Large intestine (tissue), 3 donors: ENCODE measurements at regions not wholly inside any gene's neighbourhood (a gene's known extent, or its start where the extent isn't known, plus 50 kb on each side); places are given as distances from the start of the nearest gene placed in this dataset.

Experiments
- DNase-seq, 2 donors: peaks; one replicate each; pipeline versions ENCODE4 v3.0.0 to v3.0.0-alpha.2; 2013
- H3K27ac ChIP-seq: one replicate; pipeline ENCODE4 v1.5.1; 2013; ENCODE audit warnings: low read length
- H3K27me3 ChIP-seq: 2 replicates; pipeline ENCODE4 v1.6.1; 2013; ENCODE audit warnings: low read length; ENCODE audit not compliant: control insufficient read depth, insufficient read depth
- H3K36me3 ChIP-seq: 2 replicates; pipeline ENCODE4 v1.6.1; 2013; ENCODE audit warnings: low read length; ENCODE audit not compliant: control insufficient read depth, insufficient read depth
- H3K4me1 ChIP-seq: one replicate; pipeline ENCODE4 v1.6.1; 2013; ENCODE audit warnings: low read length; ENCODE audit not compliant: control insufficient read depth, insufficient read depth
- H3K4me3 ChIP-seq: one replicate; pipeline ENCODE4 v1.5.1; 2013; ENCODE audit warnings: low read length
- H3K9me3 ChIP-seq: one replicate; pipeline ENCODE4 v1.6.1; 2013; ENCODE audit warnings: mild to moderate bottlenecking, low read depth, low read length, moderate library complexity; ENCODE audit not compliant: control insufficient read depth
- WGBS: methylation state at CpG from one replicate; pipeline ENCODE4 v1.1.5; 2013; ENCODE audit warnings: low lambda C conversion rate; ENCODE audit not compliant: insufficient coverage; 5-methylcytosine and 5-hydroxymethylcytosine counted together

- no CpG with 5 or more reads among the region's 4 CpGs for WGBS
- H3K4me1 ChIP-seq = no peaks in the 10 kb centered on the region
- no peaks in the 10 kb centered on the region for H3K9me3 ChIP-seq
- DNase-seq = no peak
- H3K27me3 ChIP-seq = peaks cover 9% of the 10 kb centered on the region
- no peak overlapping the region for H3K4me3 ChIP-seq
- no peaks in the 10 kb centered on the region for H3K36me3 ChIP-seq
- no peak overlapping the region for H3K27ac ChIP-seq
These were observed 190.5 kb upstream of the NRP1 start for GRCh38 chr10:33524966-33525365.

GRCh38 chr10:33524041-33524440 is 189.6 kb upstream of the NRP1 start:
- no peak for DNase-seq
- Histone ChIP-seq H3K4me1 (no peaks in the 10 kb centered on the region), H3K9me3 (no peaks in the 10 kb centered on the region), H3K27ac (no peak overlapping the region), H3K36me3 (no peaks in the 10 kb centered on the region), H3K4me3 (no peak overlapping the region), H3K27me3 (peaks cover 9% of the 10 kb centered on the region)
- 100% methylated on average over 1 of the region's 5 CpGs for WGBS

- no peaks in the 10 kb centered on the region for H3K9me3 ChIP-seq
- peak in 1 of 2 donors; percentile 16 for DNase-seq
- peaks cover 9% of the 10 kb centered on the region for H3K27me3 ChIP-seq
- no peaks in the 10 kb centered on the region for H3K36me3 ChIP-seq
- H3K4me1 ChIP-seq = no peaks in the 10 kb centered on the region
- WGBS = 100% methylated on average over 2 of the region's 6 CpGs
- H3K4me3 ChIP-seq = no peak overlapping the region
- H3K27ac ChIP-seq = no peak overlapping the region
These were observed 188.8 kb upstream of the NRP1 start for GRCh38 chr10:33523236-33523792.

GRCh38 chr10:33521904-33522303 is 187.4 kb upstream of the NRP1 start:
- no peak for DNase-seq
- no peaks in the 10 kb centered on the region for H3K9me3 ChIP-seq
- peaks cover 9% of the 10 kb centered on the region for H3K27me3 ChIP-seq
- H3K36me3 ChIP-seq = no peaks in the 10 kb centered on the region
- no CpG with 5 or more reads among the region's 3 CpGs for WGBS
- H3K27ac ChIP-seq = no peak overlapping the region
- no peak overlapping the region for H3K4me3 ChIP-seq
- no peaks in the 10 kb centered on the region for H3K4me1 ChIP-seq

GRCh38 chr10:33521062-33521461 is 186.6 kb upstream of the NRP1 start:
- no peak overlapping the region for H3K4me3 ChIP-seq
- DNase-seq = no peak

GRCh38 chr10:33520223-33520622 is 185.8 kb upstream of the NRP1 start:
- no peak overlapping the region for H3K4me3 ChIP-seq
- no peak for DNase-seq
- H3K4me1 ChIP-seq = no peaks in the 10 kb centered on the region
- 100% methylated on average over 1 of the region's 2 CpGs for WGBS
- H3K27me3 ChIP-seq = peaks cover 9% of the 10 kb centered on the region
- H3K27ac ChIP-seq = no peak overlapping the region
- H3K36me3 ChIP-seq = no peaks in the 10 kb centered on the region
- no peaks in the 10 kb centered on the region for H3K9me3 ChIP-seq

More at GRCh38 chr10:33521062-33521461, 186.6 kb upstream of the NRP1 start:
- Histone ChIP-seq H3K9me3 (no peaks in the 10 kb centered on the region), H3K4me1 (no peaks in the 10 kb centered on the region), H3K27me3 (peaks cover 9% of the 10 kb centered on the region), H3K36me3 (no peaks in the 10 kb centered on the region), H3K27ac (no peak overlapping the region)
- no CpG with 5 or more reads among the region's 4 CpGs for WGBS

- no peak for DNase-seq
- no CpG with 5 or more reads among the region's 14 CpGs for WGBS
- Histone ChIP-seq H3K27me3 (peaks cover 9% of the 10 kb centered on the region), H3K27ac (no peak overlapping the region), H3K36me3 (no peaks in the 10 kb centered on the region), H3K9me3 (no peaks in the 10 kb centered on the region), H3K4me3 (no peak overlapping the region), H3K4me1 (no peaks in the 10 kb centered on the region)
These were observed 184.8 kb upstream of the NRP1 start for GRCh38 chr10:33519130-33519860.

GRCh38 chr10:33510206-33510605 is 175.7 kb upstream of the NRP1 start:
- no peak overlapping the region for H3K27ac ChIP-seq
- no CpG with 5 or more reads among the region's 3 CpGs for WGBS
- no peak for DNase-seq
- H3K27me3 ChIP-seq = no peaks in the 10 kb centered on the region
- peaks cover 14% of the 10 kb centered on the region for H3K4me1 ChIP-seq
- H3K4me3 ChIP-seq = no peak overlapping the region
- H3K36me3 ChIP-seq = no peaks in the 10 kb centered on the region
- no peaks in the 10 kb centered on the region for H3K9me3 ChIP-seq

- no peak overlapping the region for H3K27ac ChIP-seq
- no peak overlapping the region for H3K4me3 ChIP-seq
- peak; percentile 47 to 77 for DNase-seq
- H3K4me1 ChIP-seq = peaks cover 14% of the 10 kb centered on the region
- H3K36me3 ChIP-seq = no peaks in the 10 kb centered on the region
- H3K9me3 ChIP-seq = no peaks in the 10 kb centered on the region
- WGBS = no CpG with 5 or more reads among the region's 7 CpGs
- no peaks in the 10 kb centered on the region for H3K27me3 ChIP-seq
These were observed 174.9 kb upstream of the NRP1 start for GRCh38 chr10:33509231-33509831.

- peak; percentile 62 to 85 for DNase-seq
- Histone ChIP-seq H3K4me3 (no peak overlapping the region), H3K9me3 (no peaks in the 10 kb centered on the region), H3K4me1 (peaks cover 14% of the 10 kb centered on the region), H3K36me3 (no peaks in the 10 kb centered on the region), H3K27ac (no peak overlapping the region), H3K27me3 (no peaks in the 10 kb centered on the region)
- 30% methylated on average over 4 of the region's 10 CpGs for WGBS
These were observed 173.4 kb upstream of the NRP1 start for GRCh38 chr10:33507662-33508425.
